ENCODE measurements at regions not wholly inside any gene's neighbourhood (a gene's known extent, or its start where the extent isn't known, plus 50 kb on each side); places are given as distances from the start of the nearest gene placed in this dataset.

DNA sequence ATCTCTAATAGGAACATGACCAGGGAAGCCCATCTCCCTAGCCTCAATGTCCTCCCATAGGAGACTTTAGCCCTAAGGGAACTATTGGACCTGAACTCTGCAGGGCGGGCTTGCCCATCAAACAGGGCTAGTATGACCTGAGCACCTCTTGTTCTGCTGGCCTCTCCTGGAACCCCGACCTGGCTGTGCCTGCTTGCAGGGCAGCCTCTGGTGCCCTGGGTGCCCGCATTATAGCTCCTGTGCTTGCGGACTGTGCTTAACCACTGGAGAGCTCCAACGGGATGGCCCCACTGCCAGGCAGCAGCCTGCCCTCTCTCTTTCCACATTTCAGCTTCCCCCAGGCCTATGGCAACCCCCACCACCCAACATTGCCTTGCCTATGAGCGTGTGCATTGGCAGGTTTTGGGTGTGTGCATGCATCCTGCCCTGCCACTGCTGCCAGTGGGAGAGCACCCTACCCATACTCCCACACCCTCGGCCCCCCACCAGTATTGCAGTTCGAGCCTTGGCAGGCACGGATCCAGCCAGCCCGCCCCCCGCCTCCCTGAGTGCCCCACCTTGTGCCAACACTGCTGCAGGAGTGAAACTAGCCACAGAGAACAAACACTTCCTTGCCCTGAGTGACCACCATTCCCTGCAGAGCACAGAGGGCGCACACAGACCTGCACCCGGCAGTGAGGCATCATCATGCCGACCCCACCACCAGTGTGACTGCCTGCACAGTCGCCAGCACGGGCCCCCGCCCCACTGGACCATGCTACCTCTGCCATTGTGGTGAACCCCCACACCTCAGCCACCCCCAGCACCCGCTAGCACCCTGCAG lies 1123.8 kb upstream of the CDH6 start:
- TF ChIP-seq CTCF (IDR thresholded peaks at IDR 0.05; ENCODE audit: insufficient read depth, low read length), result no peak
- H3K4me3 ChIP-seq (ENCODE audit: low read depth, low read length), result no peak overlapping the region
- no peak for DNase-seq (ENCODE audit: low read depth)

DNA sequence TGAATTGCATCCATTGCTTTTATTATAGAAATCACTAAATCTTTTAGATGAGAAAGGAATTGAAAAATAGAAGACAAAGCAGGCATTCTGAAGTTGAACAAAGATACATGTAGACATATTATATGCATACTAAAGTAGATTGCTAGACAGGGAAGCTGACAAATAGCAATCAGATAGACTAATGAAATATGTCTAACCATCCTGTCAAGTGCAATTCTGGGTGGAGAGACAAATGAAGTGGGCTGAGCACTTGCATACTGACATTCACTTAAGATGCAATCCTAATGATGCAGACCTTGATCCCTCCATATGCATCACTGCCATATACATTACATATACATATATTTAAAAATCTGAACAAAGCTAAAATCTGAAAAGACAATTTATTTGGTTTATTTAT lies 1130.0 kb upstream of the CDH6 start:
- H3K4me3 ChIP-seq (ENCODE audit: low read depth, low read length), result no peak overlapping the region
- DNase-seq (ENCODE audit: low read depth), result no peak
- no peak for TF ChIP-seq CTCF (IDR thresholded peaks at IDR 0.05; ENCODE audit: insufficient read depth, low read length)

GRCh38 chr5:30051976-30052375 lies 1141.5 kb upstream of the CDH6 start:
- TF ChIP-seq CTCF (IDR thresholded peaks at IDR 0.05; ENCODE audit: insufficient read depth, low read length), result no peak
- H3K4me3 ChIP-seq (ENCODE audit: low read depth, low read length), result no peak overlapping the region
- no peak for DNase-seq (ENCODE audit: low read depth)

GRCh38 chr5:30050056-30050815 lies 1143.2 kb upstream of the CDH6 start:
- no peak overlapping the region for H3K4me3 ChIP-seq (ENCODE audit: low read depth, low read length)
- no peak for TF ChIP-seq CTCF (IDR thresholded peaks at IDR 0.05; ENCODE audit: insufficient read depth, low read length)
- DNase-seq (ENCODE audit: low read depth), result peak; percentile 26

DNA sequence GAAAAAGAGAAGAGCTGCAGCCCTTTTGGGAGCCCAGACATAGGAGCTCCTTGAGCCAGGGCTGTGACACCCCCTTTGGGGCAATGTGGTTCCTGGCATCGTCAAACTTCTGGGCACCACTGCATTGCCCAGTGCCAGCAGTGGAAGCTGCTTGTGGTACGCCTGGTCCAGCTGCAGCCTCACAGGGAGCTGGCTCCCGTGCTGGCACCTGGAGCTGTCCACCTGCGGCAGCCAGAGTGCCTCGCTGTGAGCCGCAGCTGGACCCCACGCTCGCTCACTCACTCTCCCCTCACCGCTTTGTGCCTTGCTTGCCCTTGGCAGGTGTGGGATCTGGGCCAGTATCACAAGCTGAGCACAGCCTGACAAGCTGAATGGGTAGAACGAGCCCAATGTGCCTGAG lies 1150.8 kb upstream of the CDH6 start:
- DNase-seq (ENCODE audit: low read depth), result no peak
- no peak for TF ChIP-seq CTCF (IDR thresholded peaks at IDR 0.05; ENCODE audit: insufficient read depth, low read length)
- H3K4me3 ChIP-seq (ENCODE audit: low read depth, low read length), result no peak overlapping the region

DNA sequence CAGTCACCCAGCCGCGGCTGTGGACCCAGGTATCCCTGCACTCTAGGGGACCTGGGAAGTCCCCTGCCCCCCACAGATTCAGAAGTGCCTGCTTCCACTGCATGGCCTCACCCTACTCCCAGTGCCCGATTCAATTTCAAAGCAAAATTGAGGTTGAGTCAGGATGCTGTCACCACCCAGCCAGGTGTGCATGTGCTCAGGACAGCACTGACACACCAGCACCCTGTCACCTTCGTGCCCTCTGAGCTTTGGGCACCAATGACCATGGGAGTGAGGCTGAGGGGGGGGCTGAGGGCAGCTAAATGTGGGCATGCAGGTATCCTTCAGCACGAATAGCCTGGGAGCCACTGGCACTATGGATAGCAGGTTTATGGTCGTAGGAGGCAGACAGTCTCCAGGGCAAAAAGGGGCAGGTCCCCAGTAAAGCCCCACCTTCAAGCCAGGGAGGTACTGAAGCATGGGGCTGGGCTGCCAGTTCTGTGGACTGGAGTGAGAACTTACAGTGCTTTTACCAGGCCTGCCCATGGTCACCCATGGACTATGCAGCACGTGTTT lies 1151.6 kb upstream of the CDH6 start:
- no peak overlapping the region for H3K4me3 ChIP-seq (ENCODE audit: low read depth, low read length)
- TF ChIP-seq CTCF (IDR thresholded peaks at IDR 0.05; ENCODE audit: insufficient read depth, low read length), result no peak
- DNase-seq (ENCODE audit: low read depth), result no peak
